ENCODE measurements at regions not wholly inside any gene's neighbourhood (a gene's known extent, or its start where the extent isn't known, plus 50 kb on each side); places are given as distances from the start of the nearest gene placed in this dataset.

GRCh38 chr11:103730131-103730940 is 306.1 kb upstream of the DDI1 start:
- peak in 1 of 2 experiments; percentile 28 for DNase-seq
- no peak for TF ChIP-seq EZH2 (IDR thresholded peaks at IDR 0.05; ENCODE audit: low read depth)
- TF ChIP-seq CTCF (conservative IDR thresholded peaks at IDR 0.05), result no peak
- peaks cover 13% of the 10 kb centered on the region; the same call in 1 of the 2 replicates for H3K9me3 ChIP-seq (ENCODE audit: insufficient read depth, low read depth)
- H3K36me3 ChIP-seq (ENCODE audit: low read depth), result no peaks in the 10 kb centered on the region
- no peaks in the 10 kb centered on the region for H3K4me1 ChIP-seq (replicated peaks; ENCODE audit: insufficient read depth)
- no peaks in the 10 kb centered on the region for H4K20me1 ChIP-seq (ENCODE audit: insufficient read depth)
- ChIA-PET CTCF (no interaction called here), POLR2A (ENCODE audit: unreplicated experiment) (interaction anchor here (0.7 kb wide), 1 partner anchor 1573 kb away, joined by 3 read pairs; no protein-coding TSS in a partner anchor)
- H3F3A ChIP-seq (ENCODE audit: insufficient read depth, low read depth), result no peaks in the 10 kb centered on the region
- no TSS peak for BruUV-seq (replicated peaks)
- H2AFZ ChIP-seq, result no peak overlapping the region
- H3K4me3 ChIP-seq, result no peak overlapping the region
- H3K79me2 ChIP-seq (ENCODE audit: low read depth), result no peaks in the 10 kb centered on the region
- no peaks in the 10 kb centered on the region for H3K27me3 ChIP-seq (ENCODE audit: insufficient read depth, low read depth)
- H3K27ac ChIP-seq, result no peak overlapping the region
- intact Hi-C loops (cut with micrococcal nuclease; ENCODE audit: unreplicated experiment), result no loop called here
- H3K4me2 ChIP-seq, result no peak overlapping the region
- H3K9me2 ChIP-seq (ENCODE audit: insufficient read depth), result no peaks in the 10 kb centered on the region

- Histone ChIP-seq H3F3A (ENCODE audit: insufficient read depth, low read depth) (no peaks in the 10 kb centered on the region), H3K9me2 (ENCODE audit: insufficient read depth) (no peaks in the 10 kb centered on the region), H3K9me3 (ENCODE audit: insufficient read depth, low read depth) (peaks cover 13% of the 10 kb centered on the region; the same call in 1 of the 2 replicates), H4K20me1 (ENCODE audit: insufficient read depth) (no peaks in the 10 kb centered on the region), H3K79me2 (ENCODE audit: low read depth) (no peaks in the 10 kb centered on the region), H3K4me3 (no peak overlapping the region), H3K36me3 (ENCODE audit: low read depth) (no peaks in the 10 kb centered on the region), H3K27me3 (ENCODE audit: insufficient read depth, low read depth) (no peaks in the 10 kb centered on the region), H3K4me2 (no peak overlapping the region), H2AFZ (no peak overlapping the region), H3K27ac (no peak overlapping the region), H3K4me1 (replicated peaks; ENCODE audit: insufficient read depth) (no peaks in the 10 kb centered on the region)
- TF ChIP-seq EZH2 (IDR thresholded peaks at IDR 0.05; ENCODE audit: low read depth) (no peak), CTCF (conservative IDR thresholded peaks at IDR 0.05) (no peak)
- intact Hi-C loops (cut with micrococcal nuclease; ENCODE audit: unreplicated experiment), result no loop called here
- BruUV-seq (replicated peaks), result no TSS peak
- ChIA-PET POLR2A (ENCODE audit: unreplicated experiment) (no interaction called here), CTCF (no interaction called here)
- peak in 1 of 2 experiments; percentile 27 for DNase-seq
Observed at GRCh38 chr11:103731670-103732069, 304.8 kb upstream of the DDI1 start.

GRCh38 chr11:103733889-103734288 is 302.6 kb upstream of the DDI1 start:
- no peaks in the 10 kb centered on the region for H3K36me3 ChIP-seq (ENCODE audit: low read depth)
- CTCF ChIA-PET, result no interaction called here
- TF ChIP-seq CTCF (conservative IDR thresholded peaks at IDR 0.05) (no peak), EZH2 (IDR thresholded peaks at IDR 0.05; ENCODE audit: low read depth) (no peak)
- no peak for DNase-seq
- H3K27me3 ChIP-seq (ENCODE audit: insufficient read depth, low read depth), result no peaks in the 10 kb centered on the region
- no peak overlapping the region for H3K27ac ChIP-seq
- H3K9me3 ChIP-seq (ENCODE audit: insufficient read depth, low read depth), result peaks cover 13% of the 10 kb centered on the region; the same call in 1 of the 2 replicates
- no peaks in the 10 kb centered on the region for H3K79me2 ChIP-seq (ENCODE audit: low read depth)
- BruUV-seq (replicated peaks), result no TSS peak
- H4K20me1 ChIP-seq (ENCODE audit: insufficient read depth), result no peaks in the 10 kb centered on the region
- POLR2A ChIA-PET (ENCODE audit: unreplicated experiment), result no interaction called here
- intact Hi-C loops (cut with micrococcal nuclease; ENCODE audit: unreplicated experiment), result no loop called here
- H3F3A ChIP-seq (ENCODE audit: insufficient read depth, low read depth), result no peaks in the 10 kb centered on the region
- H2AFZ ChIP-seq, result no peak overlapping the region
- H3K4me3 ChIP-seq, result no peak overlapping the region
- H3K4me2 ChIP-seq, result no peak overlapping the region
- no peaks in the 10 kb centered on the region for H3K4me1 ChIP-seq (replicated peaks; ENCODE audit: insufficient read depth)
- H3K9me2 ChIP-seq (ENCODE audit: insufficient read depth), result no peaks in the 10 kb centered on the region

Data from PC-9 (cell line).